Keratinocyte (primary cell): ENCODE measurements at regions not wholly inside any gene's neighbourhood (a gene's known extent, or its start where the extent isn't known, plus 50 kb on each side); places are given as distances from the start of the nearest gene placed in this dataset.

ENCODE experiments used
- DNase-seq: peaks from one replicate; pipeline ENCODE4 v3.0.0-alpha.2; 2011; ENCODE audit warnings: low read depth, missing footprints, low spot score
- FAIRE-seq: peaks from 2 replicates; lab custom pipeline; 2011; peaks lifted over from hg19 to GRCh38; lab: Jason Lieb, UNC
- H2AFZ ChIP-seq: 2 replicates; pipeline ENCODE4 v1.6.0; 2012; ENCODE audit warnings: low read length, control low read depth, inconsistent platforms; ENCODE audit not compliant: control insufficient read depth
- H3K27ac ChIP-seq: 2 replicates; pipeline ENCODE4 v1.5.1; 2011; ENCODE audit warnings: low read length; ENCODE audit not compliant: control insufficient read depth, insufficient read depth
- H3K27me3 ChIP-seq: 3 replicates; pipeline ENCODE4 v1.6.0; 2011; ENCODE audit warnings: low read length; ENCODE audit not compliant: control insufficient read depth, insufficient read depth; ENCODE audit errors: extremely low read depth
- H3K36me3 ChIP-seq, 2 experiments: 2 replicates in 1 of 2; 3 replicates in 1 of 2; pipeline ENCODE4 v1.5.1; 2011; ENCODE audit warnings: low read length in 2 of 2, mild to moderate bottlenecking in 1 of 2; ENCODE audit not compliant: control insufficient read depth in 2 of 2, insufficient read depth in 2 of 2; ENCODE audit errors: extremely low read depth in 1 of 2
- H3K4me1 ChIP-seq: 3 replicates; pipeline ENCODE4 v1.5.1; 2011; ENCODE audit warnings: low read length; ENCODE audit not compliant: control insufficient read depth, insufficient read depth; ENCODE audit errors: extremely low read depth
- H3K4me2 ChIP-seq: 3 replicates; pipeline ENCODE4 v1.6.0; 2011; ENCODE audit warnings: low read depth, low read length; ENCODE audit not compliant: control insufficient read depth, insufficient read depth; ENCODE audit errors: extremely low read depth
- H3K4me3 ChIP-seq, 3 experiments: fragments of 200-600 bp in 1 of 3; sonication (generic) in 1 of 3; 2 replicates in 2 of 3; 3 replicates in 1 of 3; pipeline ENCODE4 v1.5.1; 2011 to 2016; ENCODE audit warnings: low read length in 3 of 3, mild to moderate bottlenecking in 3 of 3, control low read depth in 2 of 3, inconsistent platforms in 1 of 3, low read depth in 1 of 3, mixed read lengths in 1 of 3, mixed run types in 1 of 3, moderate library complexity in 1 of 3; ENCODE audit not compliant: control insufficient read depth in 2 of 3, insufficient read depth in 2 of 3; ENCODE audit errors: extremely low read depth in 1 of 3
- H3K79me2 ChIP-seq: 2 replicates; pipeline ENCODE4 v1.6.0; 2012; ENCODE audit warnings: low read length; ENCODE audit not compliant: control insufficient read depth, insufficient read depth
- H3K9ac ChIP-seq: 3 replicates; pipeline ENCODE4 v1.6.0; 2011; ENCODE audit warnings: low read length; ENCODE audit not compliant: control insufficient read depth, insufficient read depth; ENCODE audit errors: extremely low read depth
- H3K9me1 ChIP-seq: 3 replicates; pipeline ENCODE4 v1.6.0; 2011; ENCODE audit warnings: low read length; ENCODE audit not compliant: control insufficient read depth, insufficient read depth; ENCODE audit errors: extremely low read depth
- H3K9me3 ChIP-seq: 2 replicates; pipeline ENCODE4 v1.5.1; 2012; ENCODE audit warnings: low read depth, low read length; ENCODE audit not compliant: control insufficient read depth
- H4K20me1 ChIP-seq: 3 replicates; pipeline ENCODE4 v1.6.0; 2011; ENCODE audit warnings: low read length; ENCODE audit not compliant: control insufficient read depth, insufficient read depth; ENCODE audit errors: extremely low read depth
- EZH2 ChIP-seq: IDR thresholded peaks from one replicate; pipeline ENCODE4 v1.6.1; 2012; ENCODE audit warnings: inconsistent platforms, mild to moderate bottlenecking, low read length, moderate library complexity
- dilution Hi-C: fragments of 300-500 bp; cut with MboI; formaldehyde crosslinking; loops from one replicate; pipeline ENCODE4 v1.7.0; 2020; ENCODE audit warnings: low sequenced_read_pairs; ENCODE audit not compliant: extremely low pct_ligation_motif_present
- TF ChIP-seq, protein P1 (sequence below), 3 experiments: IDR thresholded peaks in 1 of 3; conservative IDR thresholded peaks in 1 of 3; optimal IDR thresholded peaks in 1 of 3; 2 replicates in 2 of 3; 3 replicates in 1 of 3; pipeline versions ENCODE3 to v1.5.1; 2011; ENCODE audit warnings: low read length in 3 of 3, mild to moderate bottlenecking in 3 of 3, moderate library complexity in 2 of 3, control low read depth in 1 of 3, inconsistent platforms in 1 of 3; ENCODE audit not compliant: insufficient read depth in 2 of 3; ENCODE audit errors: extremely low read depth in 1 of 3

DNA sequence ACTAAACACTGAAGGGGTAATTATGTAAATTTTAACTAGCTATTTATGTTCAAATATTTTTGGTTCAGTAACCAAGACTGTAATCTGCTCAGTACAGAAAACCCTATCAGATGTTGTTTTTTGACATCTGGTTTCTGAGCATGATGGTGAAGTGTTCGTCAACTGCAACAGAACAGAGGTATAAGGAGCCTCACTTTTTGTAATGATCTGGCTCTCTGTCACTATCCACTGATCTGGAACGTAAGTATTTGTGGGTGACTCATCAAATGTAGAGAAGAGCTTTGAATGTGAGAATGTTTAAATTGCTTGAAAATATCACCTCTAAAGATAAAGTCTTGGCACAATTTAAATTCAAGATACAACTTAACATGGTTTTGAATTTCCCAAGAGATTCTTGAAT is 213.6 kb upstream of the FAM98A start:
- Histone ChIP-seq H3K4me2 (no peak overlapping the region), H4K20me1 (no peaks in the 10 kb centered on the region), H2AFZ (no peak overlapping the region), H3K79me2 (no peaks in the 10 kb centered on the region), H3K4me3 (no peak overlapping the region), H3K36me3 (no peaks in the 10 kb centered on the region), H3K27ac (no peak overlapping the region), H3K9me3 (no peaks in the 10 kb centered on the region), H3K9me1 (no peaks in the 10 kb centered on the region), H3K9ac (no peak overlapping the region), H3K4me1 (no peaks in the 10 kb centered on the region), H3K27me3 (no peaks in the 10 kb centered on the region)
- TF ChIP-seq EZH2 = no peak
- TF ChIP-seq, protein P1, sequence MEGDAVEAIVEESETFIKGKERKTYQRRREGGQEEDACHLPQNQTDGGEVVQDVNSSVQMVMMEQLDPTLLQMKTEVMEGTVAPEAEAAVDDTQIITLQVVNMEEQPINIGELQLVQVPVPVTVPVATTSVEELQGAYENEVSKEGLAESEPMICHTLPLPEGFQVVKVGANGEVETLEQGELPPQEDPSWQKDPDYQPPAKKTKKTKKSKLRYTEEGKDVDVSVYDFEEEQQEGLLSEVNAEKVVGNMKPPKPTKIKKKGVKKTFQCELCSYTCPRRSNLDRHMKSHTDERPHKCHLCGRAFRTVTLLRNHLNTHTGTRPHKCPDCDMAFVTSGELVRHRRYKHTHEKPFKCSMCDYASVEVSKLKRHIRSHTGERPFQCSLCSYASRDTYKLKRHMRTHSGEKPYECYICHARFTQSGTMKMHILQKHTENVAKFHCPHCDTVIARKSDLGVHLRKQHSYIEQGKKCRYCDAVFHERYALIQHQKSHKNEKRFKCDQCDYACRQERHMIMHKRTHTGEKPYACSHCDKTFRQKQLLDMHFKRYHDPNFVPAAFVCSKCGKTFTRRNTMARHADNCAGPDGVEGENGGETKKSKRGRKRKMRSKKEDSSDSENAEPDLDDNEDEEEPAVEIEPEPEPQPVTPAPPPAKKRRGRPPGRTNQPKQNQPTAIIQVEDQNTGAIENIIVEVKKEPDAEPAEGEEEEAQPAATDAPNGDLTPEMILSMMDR (optimal IDR thresholded peaks at IDR 0.05 in 1 of 3, IDR thresholded peaks at IDR 0.05 in 1 of 3, conservative IDR thresholded peaks at IDR 0.05 in 1 of 3; ENCODE audit: extremely low read depth in 1 of 3, insufficient read depth in 2 of 3, low read length in 3 of 3) = no peak
- DNase-seq (no peak), FAIRE-seq (no peak)
- dilution Hi-C loops = no loop called here

DNA sequence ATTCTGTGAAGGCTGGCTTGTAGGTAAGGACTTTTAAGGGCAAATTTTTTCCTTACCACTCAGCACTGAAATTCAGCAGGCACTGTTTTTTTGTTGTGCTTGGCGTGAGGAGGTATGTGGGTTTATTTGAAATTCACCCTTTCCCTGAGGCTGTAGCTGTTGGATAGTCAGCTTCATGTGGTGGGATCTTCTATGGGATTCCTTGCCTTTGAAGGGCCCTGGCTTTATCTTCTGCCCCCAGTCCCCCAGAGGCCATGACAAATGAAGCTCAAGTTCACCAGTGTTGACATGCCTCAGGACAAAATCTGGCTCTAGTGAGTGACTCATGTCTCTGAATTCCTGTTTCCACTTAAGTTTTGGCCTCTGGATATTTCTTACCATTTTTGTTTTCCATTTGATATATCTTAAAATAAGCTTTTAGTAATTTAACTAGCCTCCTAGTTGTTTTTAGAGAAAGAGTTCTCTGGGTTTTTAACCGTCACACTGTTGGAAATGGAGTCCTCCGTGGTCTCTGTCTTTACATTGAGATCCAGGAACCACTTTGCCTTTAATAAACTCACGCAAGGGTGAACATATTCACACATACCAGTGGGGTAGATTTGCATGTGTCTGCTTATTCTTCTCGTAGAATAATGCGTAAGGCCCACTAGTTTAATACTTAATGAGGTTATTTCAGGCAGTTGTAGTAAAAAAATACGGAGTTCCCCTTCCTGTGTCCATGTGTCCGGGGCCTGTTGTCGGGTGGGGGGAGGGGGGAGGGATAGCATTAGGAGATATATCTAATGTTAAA is 211.1 kb upstream of the FAM98A start:
- Histone ChIP-seq H3K27me3 (no peaks in the 10 kb centered on the region), H3K9ac (no peak overlapping the region), H2AFZ (no peak overlapping the region), H3K4me3 (no peak overlapping the region), H3K79me2 (no peaks in the 10 kb centered on the region), H3K4me1 (no peaks in the 10 kb centered on the region), H3K9me1 (no peaks in the 10 kb centered on the region), H3K4me2 (no peak overlapping the region), H4K20me1 (no peaks in the 10 kb centered on the region), H3K9me3 (no peaks in the 10 kb centered on the region), H3K36me3 (no peaks in the 10 kb centered on the region), H3K27ac (no peak overlapping the region)
- DNase-seq = no peak
- no peak for FAIRE-seq
- dilution Hi-C loops = no loop called here
- TF ChIP-seq EZH2 = no peak
- TF ChIP-seq, protein P1 (optimal IDR thresholded peaks at IDR 0.05 in 1 of 3, IDR thresholded peaks at IDR 0.05 in 1 of 3, conservative IDR thresholded peaks at IDR 0.05 in 1 of 3; ENCODE audit: extremely low read depth in 1 of 3, insufficient read depth in 2 of 3, low read length in 3 of 3) = no peak
